Activated gamma-delta T cell (primary cell): ENCODE measurements at regions not wholly inside any gene's neighbourhood (a gene's known extent, or its start where the extent isn't known, plus 50 kb on each side); places are given as distances from the start of the nearest gene placed in this dataset.

Source experiments
- DNase-seq: peaks from one replicate; lab custom pipeline; 2025; lab: John Stamatoyannopoulos, UW

DNA sequence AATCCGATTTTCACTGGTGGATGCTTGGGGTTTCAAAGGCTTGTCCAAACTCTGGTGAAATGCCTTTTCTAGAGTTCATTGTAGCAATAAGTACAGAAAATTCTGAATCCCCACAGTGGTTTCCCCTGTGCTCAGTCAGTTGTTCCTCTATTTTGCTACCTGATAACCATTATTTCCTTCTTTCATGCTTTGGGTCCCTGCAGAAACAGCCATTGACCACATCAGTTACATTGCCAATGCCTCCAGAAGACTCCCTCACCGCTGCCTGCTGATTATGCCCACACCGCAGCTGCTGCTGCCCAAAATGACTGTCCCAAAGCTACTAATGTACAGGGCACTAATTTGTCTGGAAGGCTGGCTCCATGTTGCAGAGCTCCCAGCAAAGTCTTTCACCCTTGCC, 517.3 kb downstream of the KLF12 start:
- no peak for DNase-seq

DNA sequence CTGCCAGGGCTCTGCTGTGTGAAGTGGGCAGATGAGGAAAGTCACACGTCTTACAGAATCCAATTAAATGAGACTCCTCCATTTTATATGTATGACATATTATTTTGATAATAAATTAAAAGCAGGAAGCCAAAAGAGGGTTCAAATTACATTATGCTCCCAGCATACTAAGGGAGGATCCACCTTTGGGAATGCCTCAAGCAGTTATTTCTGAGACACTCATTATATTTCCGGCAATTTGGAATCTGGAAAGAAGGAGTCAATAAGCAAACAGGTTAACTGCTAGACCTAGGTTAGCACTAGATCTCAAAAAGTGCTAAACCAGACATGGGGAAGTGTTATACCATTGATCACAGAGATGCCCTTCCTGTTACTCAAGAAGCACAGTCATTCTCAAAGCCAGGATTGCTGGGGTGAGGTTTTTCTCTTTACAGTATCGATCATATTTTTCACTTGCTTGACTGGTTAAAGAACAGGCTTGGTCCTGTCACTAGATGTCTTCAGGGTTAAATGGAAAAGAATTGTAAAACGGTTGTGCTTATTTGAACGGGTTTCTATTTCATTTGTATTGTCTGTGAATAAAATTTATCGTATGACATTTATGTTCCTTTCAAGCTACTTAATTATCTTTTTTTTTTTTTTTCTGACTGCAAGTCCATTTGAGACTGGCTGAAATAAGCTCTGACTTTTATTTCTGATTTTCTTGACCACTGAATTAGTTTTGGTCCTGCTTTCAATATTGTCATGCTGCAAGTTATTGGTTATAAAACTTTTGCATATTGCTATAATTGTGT, 523.2 kb downstream of the KLF12 start:
- no peak for DNase-seq

DNA sequence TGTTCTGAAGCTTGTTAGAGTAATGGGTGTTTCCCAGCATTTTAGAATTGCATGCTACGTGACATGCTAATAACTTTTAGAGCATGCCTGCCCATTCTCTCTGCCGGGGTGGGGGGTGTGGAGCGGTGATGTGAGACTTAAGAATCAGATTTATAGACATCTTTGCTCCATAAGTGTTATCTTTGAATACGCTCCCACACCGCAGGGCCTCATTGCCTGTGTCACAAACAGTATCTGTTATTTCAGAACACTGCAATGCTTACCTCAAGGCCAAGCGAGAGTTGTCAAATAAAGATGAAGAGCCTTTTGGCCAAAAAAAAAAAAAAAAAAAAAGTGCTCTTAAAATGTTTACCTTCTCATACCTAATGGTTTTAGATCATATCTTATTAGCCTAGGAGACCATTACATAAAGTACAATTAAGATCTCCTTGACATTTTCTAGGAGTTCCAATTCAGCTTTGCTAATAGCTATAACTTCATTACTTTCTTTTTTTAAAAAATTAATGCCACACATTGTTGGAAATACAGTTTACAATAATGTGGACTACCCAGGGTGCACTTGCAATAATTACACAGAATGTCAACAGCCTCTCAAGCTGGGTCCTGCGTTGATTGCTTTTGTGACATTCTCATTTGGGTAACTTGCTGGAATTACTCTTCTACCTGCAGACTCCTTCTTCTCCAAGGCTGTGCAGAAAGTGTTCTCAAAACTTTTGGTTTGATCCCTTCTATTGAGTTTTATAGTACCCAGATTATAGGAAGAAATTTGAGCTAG, 525.3 kb downstream of the KLF12 start:
- no peak for DNase-seq

GRCh38 chr13:73608157-73608516, 526.1 kb downstream of the KLF12 start:
- DNase-seq = no peak

DNA sequence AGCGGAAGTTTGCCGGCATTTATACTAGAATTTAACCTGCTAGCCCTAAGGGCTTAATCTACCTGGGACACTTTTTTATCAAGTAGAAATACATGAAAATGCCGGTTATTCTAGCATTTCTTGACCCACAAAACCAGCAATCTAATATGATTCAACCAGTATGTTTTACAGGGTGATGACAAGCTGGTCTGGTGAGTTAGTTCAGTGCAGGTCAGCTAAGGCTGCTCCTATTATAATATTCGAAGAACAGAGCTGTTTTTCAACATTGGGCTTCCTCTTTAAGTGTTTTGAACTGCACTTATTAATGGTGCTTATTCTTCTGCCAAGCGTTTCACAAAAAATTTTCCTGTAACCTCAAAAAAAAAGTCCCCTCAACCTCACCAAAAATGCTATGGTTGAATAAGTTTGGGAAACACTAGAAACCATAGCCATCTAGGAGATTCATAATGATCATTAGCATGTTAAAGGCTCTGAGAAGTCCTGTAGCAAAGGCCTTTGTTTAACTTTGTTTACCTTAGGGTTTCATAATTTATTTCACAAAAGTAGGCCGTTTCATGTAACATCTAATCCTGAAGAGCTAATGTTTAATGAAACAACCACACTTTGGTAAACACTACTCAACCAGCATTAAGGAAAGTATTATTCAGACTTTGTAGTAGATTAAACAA, 526.6 kb downstream of the KLF12 start:
- DNase-seq = no peak

GRCh38 chr13:73603646-73604045, 530.6 kb downstream of the KLF12 start:
- no peak for DNase-seq

DNA sequence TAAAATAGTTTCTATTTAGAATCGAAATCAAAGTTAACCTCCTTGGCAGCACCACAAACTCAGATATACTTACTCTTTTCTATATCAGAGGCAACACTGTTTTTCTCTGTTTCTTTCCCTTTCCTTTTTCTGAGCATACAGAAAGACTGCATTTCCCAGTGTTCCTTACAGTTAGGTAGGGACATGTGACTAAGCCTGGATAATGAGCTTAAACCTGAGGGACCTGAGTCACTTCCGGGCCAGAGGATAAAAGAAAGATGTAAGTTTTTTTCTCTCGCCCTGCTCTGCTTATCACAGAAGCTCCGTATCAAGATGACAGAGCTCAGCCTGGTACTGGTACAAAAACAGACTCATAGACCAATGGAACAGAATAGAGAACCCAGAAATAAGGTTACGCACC, 531.9 kb downstream of the KLF12 start:
- DNase-seq = no peak

DNA sequence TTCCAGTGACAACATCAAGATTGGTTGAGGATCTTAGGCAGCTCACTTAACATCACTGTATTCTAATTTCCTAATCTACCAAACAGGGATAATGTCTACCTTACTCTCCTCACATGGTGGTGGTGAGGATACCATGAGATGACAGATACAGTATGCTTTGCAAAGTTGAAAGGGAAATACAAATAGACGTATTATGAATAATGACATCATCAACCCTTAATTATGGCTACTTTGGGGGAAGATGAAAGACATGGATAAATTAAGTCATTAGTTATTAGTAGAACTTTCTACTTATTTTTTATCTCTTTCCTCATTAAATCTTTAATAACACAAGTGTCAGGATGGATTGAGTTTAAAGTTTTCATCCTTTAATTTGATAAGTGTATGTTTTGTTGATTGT, 532.5 kb downstream of the KLF12 start:
- DNase-seq = no peak

GRCh38 chr13:73599232-73600128, 534.7 kb downstream of the KLF12 start:
- DNase-seq = no peak

- DNase-seq = no peak
These were observed 536.0 kb downstream of the KLF12 start for GRCh38 chr13:73598020-73598712.

DNA sequence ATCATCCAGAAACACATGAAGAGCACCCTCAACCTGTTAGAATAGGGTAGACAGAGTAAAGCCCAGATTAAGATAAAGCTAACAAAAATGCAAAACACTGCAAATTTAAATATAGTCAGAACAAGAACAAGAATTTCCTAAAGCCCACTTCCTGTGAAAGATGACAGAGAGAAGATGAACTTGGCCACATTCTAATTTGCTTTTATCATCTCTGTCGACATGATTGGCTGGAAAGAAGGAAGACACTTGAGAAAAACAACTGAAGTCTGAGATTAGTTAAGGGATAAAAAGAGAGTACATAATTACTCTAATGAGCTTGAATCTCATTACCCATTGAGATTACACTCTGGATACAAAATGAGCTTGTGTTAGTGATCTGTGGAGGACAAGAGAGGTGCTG, 537.6 kb downstream of the KLF5 start:
- DNase-seq = no peak

- no peak for DNase-seq
These were observed 534.5 kb downstream of the KLF5 start for GRCh38 chr13:73593199-73593765.

GRCh38 chr13:73591861-73592260, 533.1 kb downstream of the KLF5 start:
- DNase-seq = no peak

DNA sequence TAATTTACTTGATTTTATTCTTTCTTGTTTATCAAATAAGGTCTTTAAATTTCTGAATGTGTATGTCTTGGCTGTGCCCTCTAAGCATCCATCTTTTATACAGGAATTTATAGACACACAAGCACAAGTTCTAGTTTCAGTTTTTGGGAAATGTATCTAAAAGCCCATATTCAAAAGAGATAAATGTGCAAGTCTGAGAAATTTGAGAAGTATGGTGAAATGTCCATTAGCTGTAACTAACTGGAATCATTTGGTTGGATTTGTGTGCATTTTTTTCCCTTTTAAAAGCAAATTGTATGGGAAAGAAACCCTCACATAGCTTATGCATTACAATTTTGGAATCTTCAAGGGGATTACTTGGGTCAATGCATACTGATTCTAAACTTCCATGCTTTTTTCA, 532.0 kb downstream of the KLF5 start:
- no peak for DNase-seq

DNA sequence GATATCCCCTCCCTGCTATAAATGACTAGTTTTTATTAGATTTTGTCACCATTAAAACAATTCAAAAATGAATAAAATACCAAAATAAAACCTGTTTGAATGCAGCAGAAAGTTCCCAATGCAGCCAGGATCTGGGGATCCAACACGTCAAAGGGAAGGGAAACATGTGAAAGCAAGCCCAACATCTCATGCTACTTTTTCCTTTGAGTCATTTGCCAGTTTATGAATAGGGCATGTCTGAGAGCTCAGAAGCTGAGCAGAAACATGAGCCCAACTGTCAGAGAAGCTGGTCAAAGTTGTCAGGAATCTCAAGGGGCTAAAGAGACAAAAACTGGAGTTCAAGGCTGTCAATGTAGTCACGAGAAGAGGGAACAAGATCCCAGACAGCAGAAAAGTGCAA, 526.4 kb downstream of the KLF5 start:
- DNase-seq = no peak

DNA sequence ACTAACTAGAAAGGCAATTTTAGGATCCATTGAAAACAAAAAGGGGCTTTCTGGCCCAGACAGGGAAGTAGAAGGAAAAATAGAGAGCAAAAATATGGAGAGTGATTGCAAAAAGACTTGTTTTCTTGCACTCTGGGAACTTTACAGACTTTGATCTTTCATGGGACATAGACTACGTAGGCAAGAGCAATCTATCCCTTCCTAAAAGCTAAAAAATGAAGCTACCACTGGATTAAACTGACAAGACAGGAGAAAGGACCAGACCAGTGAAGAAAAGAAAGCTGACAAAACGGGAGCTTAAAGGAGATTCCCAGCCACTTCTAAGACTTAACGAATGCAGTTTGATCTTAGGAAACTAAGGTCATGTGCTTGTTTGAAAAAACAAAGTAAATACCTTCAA, 524.5 kb downstream of the KLF5 start:
- no peak for DNase-seq

GRCh38 chr13:73580513-73581267, 521.9 kb downstream of the KLF5 start:
- no peak for DNase-seq

GRCh38 chr13:73579574-73580274, 520.9 kb downstream of the KLF5 start:
- no peak for DNase-seq

DNA sequence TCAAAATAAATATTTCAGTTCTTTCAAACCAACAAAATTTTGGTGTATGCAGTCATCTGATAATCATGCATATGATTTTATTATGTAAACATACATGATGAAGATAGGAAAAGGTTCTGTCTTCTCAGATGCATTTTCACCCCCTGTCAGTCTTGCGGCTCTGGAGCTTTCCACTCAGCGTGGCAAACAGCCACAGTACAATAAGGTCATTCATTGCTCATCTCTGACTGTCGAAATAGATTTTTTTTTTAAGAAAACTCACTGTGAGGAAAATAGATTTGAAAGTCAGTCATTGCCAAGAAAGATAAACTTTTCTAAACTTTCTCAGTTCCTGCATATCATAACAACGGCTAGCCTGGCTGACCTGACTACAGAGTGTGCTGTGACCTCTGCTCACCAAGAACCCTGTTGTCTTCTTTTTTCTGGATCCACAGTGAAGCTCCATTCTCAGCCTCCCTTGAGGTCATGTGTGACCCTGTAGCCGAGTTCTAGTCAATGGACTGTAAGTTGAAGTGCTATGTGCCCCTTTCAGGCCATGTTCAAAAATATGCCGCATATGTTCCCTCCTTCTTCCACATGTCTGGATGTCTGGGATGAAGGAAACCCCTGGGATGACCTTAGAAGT, 519.6 kb downstream of the KLF5 start:
- DNase-seq = no peak
